Heart left ventricle (tissue), 16 donors: ENCODE measurements at regions not wholly inside any gene's neighbourhood (a gene's known extent, or its start where the extent isn't known, plus 50 kb on each side); places are given as distances from the start of the nearest gene placed in this dataset.

Source experiments
- ATAC-seq, 4 donors: fragments of 200-7000 bp; cut with Tn5 transposase; one replicate each; pipeline ENCODE4 v1.9.1; 2020 to 2022; ENCODE audit warnings: moderate library complexity in 4 of 4, mild to moderate bottlenecking in 3 of 4, moderate number of reproducible peaks in 1 of 4
- DNase-seq, 5 donors: peaks; one replicate each; pipeline ENCODE4 v3.0.0-alpha.2; 2020
- H3K27ac ChIP-seq, 12 donors: fragments of 200-600 bp; sonication (generic) in 4 of 12; one replicate each; pipeline versions ENCODE4 v1.5.0 to v1.8.0; 2016 to 2022; ENCODE audit warnings: mild to moderate bottlenecking in 2 of 12
- H3K27me3 ChIP-seq, 9 donors: fragments of 200-600 bp; sonication (generic) in 2 of 9; one replicate each; pipeline versions ENCODE4 v1.5.1 to v1.8.0; 2016 to 2022; ENCODE audit warnings: mild to moderate bottlenecking in 3 of 9
- H3K36me3 ChIP-seq, 9 donors: fragments of 200-600 bp; sonication (generic) in 2 of 9; one replicate each; pipeline versions ENCODE4 v1.5.0 to v1.8.0; 2018 to 2022; ENCODE audit warnings: mild to moderate bottlenecking in 2 of 9
- H3K4me1 ChIP-seq, 12 donors: fragments of 200-600 bp; sonication (generic) in 4 of 12; one replicate each; pipeline versions ENCODE4 v1.5.0 to v1.8.0; 2016 to 2022; ENCODE audit warnings: mild to moderate bottlenecking in 3 of 12
- H3K4me3 ChIP-seq, 12 donors: fragments of 200-600 bp; sonication (generic) in 4 of 12; one replicate each; pipeline versions ENCODE4 v1.5.0 to v1.8.0; 2017 to 2022; ENCODE audit warnings: mild to moderate bottlenecking in 9 of 12, moderate library complexity in 4 of 12
- H3K9me3 ChIP-seq, 12 donors: fragments of 200-600 bp; sonication (generic) in 4 of 12; one replicate each; pipeline versions ENCODE4 v1.5.0 to v1.8.0; 2016 to 2022; ENCODE audit warnings: mild to moderate bottlenecking in 1 of 12
- POLR2A ChIP-seq, 2 donors: fragments of 450-650 bp; IDR thresholded peaks; one replicate each; pipeline ENCODE4 v1.6.1; 2017; ENCODE audit warnings: antibody characterized with exemption in 2 of 2, mild to moderate bottlenecking in 2 of 2, moderate library complexity in 2 of 2
- WGBS, 4 donors: extraction: QIAGEN DNeasy Blood & Tissue Kit in 2 of 4; methylation state at CpG; one replicate each; pipeline versions ENCODE4 v1.1.5 to v1.1.7; 2013 to 2018; 5-methylcytosine and 5-hydroxymethylcytosine counted together
- intact Hi-C, 10 donors: fragments of 100-400 bp; cut with DNase I; formaldehyde crosslinking; loops; one replicate each; pipeline versions ENCODE4 v1.11.1 to v1.14.2; 2022
- TF ChIP-seq, protein P1 (sequence below), 12 donors: fragments of 200-600 bp; sonication (generic) in 4 of 12; IDR thresholded peaks; one replicate each; pipeline versions ENCODE4 v1.5.0 to v1.8.0; 2018 to 2022; ENCODE audit warnings: antibody characterized with exemption in 12 of 12, mild to moderate bottlenecking in 5 of 12
- donor health status: ischemic (EF 13 %, LVEDD 7.1; RV severe dilation, severe dysfunction).
- donor health status: healthy with polysubstance abuse.
- donor health status: DM: no; HTN: yes; CAD: no.
- donor health status: DM: no; HTN: no; CAD: no.
- donor health status: ischemic (EF 25% LVEDD 6.9; RV normal size, moderate dysfunction).
- donor health status: ischemic (EF 25% LVEDD 5.7; RV mildly dilated, moderate dysfunction).
- donor health status: healthy.
- donor health status: DM: yes; HTN: yes; CAD: no.
- donor health status: ischemic (EF 35%, LVEDD 5.7; RV mildly dilated, moderate dysfunction).
- donor health status: nonischemic (EF 11% LVEDD 7.7; RV severe dilation, severe dysfunction).
- donor health status: DM: yes; HTN: yes; CAD: no.
- donor health status: PGD.
- donor health status: ischemic (EF 29% LVEDD 5.4; RV normal size, mild dysfunction).
- donor health status: nonischemic (EF 23%, LVEDD 6.1; RV moderate dilation, normal function).

DNA sequence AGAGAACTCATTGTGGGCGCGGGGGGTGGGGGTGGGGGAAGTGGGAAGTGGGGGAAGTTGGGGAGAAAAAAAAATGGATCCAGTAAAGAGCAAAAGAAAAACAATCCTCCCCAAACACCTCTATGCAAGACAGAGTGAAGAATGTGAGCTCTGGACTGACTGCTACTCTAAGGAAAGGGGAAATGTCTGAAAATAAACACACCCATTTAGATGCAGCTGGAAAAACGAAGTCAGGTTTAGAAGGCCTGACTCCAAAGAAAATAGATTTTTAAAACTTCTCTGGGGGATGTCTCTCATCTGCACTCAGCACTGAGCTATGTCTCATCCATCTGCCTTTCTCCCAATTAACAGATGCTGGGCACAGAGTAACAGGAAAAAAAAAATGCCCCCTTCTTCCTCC is 904.4 kb downstream of the GALC start:
- intact Hi-C loops: no loop called here

DNA sequence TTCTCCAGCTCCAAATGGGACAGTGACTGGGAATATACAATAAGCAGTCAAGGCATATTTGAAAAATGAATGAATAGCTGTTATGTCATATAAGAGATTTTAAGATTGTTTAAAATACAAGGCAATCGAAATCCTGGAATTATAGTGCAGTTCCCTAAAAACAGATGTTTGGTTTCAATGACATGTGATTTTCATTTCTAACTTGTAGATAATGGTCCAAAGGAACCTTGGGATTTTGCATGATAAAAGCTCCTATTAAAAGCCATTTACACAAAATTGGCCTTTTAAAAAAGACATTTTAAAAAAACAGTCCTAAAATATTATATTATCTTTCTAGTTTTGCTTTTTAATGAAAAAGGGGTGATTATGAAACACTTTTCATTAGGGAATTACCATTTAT is 905.1 kb downstream of the GALC start:
- intact Hi-C loops: no loop called here
- Histone ChIP-seq H3K4me3 (no peak overlapping the region), H3K9me3 (no peaks in the 10 kb centered on the region), H3K27ac (peak overlapping the region in 4 of 12 donors; percentile 14 to 22 (median 16)), H3K36me3 (no peaks in the 10 kb centered on the region), H3K4me1 (no peaks in the 10 kb centered on the region), H3K27me3 (no peaks in the 10 kb centered on the region)
- ATAC-seq (peak in 1 of 4 donors; percentile 32), DNase-seq (no peak)
- WGBS, 4 donors: 44 to 54% (median 50%) methylated on average over 1 of the region's 1 CpG
- TF ChIP-seq, protein P1, sequence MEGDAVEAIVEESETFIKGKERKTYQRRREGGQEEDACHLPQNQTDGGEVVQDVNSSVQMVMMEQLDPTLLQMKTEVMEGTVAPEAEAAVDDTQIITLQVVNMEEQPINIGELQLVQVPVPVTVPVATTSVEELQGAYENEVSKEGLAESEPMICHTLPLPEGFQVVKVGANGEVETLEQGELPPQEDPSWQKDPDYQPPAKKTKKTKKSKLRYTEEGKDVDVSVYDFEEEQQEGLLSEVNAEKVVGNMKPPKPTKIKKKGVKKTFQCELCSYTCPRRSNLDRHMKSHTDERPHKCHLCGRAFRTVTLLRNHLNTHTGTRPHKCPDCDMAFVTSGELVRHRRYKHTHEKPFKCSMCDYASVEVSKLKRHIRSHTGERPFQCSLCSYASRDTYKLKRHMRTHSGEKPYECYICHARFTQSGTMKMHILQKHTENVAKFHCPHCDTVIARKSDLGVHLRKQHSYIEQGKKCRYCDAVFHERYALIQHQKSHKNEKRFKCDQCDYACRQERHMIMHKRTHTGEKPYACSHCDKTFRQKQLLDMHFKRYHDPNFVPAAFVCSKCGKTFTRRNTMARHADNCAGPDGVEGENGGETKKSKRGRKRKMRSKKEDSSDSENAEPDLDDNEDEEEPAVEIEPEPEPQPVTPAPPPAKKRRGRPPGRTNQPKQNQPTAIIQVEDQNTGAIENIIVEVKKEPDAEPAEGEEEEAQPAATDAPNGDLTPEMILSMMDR (IDR thresholded peaks at IDR 0.05): no peak
- TF ChIP-seq POLR2A (IDR thresholded peaks at IDR 0.05): no peak

More for the DNA sequence above, 904.4 kb downstream of the GALC start:
- WGBS, 4 donors: 27 to 40% (median 33%) methylated on average over 3 of the region's 3 CpGs
- ATAC-seq: peak in 3 of 4 donors; percentile 58 to 73 (median 61)
- TF ChIP-seq POLR2A (IDR thresholded peaks at IDR 0.05): no peak
- TF ChIP-seq, protein P1 (IDR thresholded peaks at IDR 0.05): no peak
- Histone ChIP-seq H3K4me3 (no peak overlapping the region), H3K27me3 (no peaks in the 10 kb centered on the region), H3K36me3 (no peaks in the 10 kb centered on the region), H3K27ac (peak overlapping the region in 4 of 12 donors; percentile 13 to 22 (median 15)), H3K4me1 (no peaks in the 10 kb centered on the region), H3K9me3 (no peaks in the 10 kb centered on the region)
- DNase-seq: no peak

DNA sequence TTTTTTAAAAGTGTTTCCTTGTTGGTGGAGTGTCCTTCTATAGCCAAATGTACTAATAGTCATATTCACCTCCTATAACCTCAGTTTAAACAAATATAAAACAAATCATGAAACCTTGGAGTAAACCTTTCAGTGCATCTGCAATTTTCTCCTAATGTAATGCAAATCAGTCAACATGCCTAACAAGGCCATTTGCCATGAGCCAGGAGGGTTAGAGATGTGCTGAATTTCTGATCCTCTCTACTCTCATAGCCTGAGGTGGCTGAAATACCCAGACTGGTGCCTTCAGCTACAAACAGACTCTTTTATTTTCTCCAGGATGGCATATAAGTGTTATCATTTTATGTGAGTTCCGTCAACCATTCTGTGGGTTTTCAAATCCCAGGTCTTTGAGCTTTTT is 908.1 kb downstream of the GALC start:
- Histone ChIP-seq H3K27ac (no peak overlapping the region), H3K9me3 (no peaks in the 10 kb centered on the region), H3K27me3 (no peaks in the 10 kb centered on the region), H3K4me1 (no peaks in the 10 kb centered on the region), H3K36me3 (no peaks in the 10 kb centered on the region), H3K4me3 (no peak overlapping the region)
- ATAC-seq (no peak), DNase-seq (no peak)
- WGBS, 4 donors: 87 to 100% (median 89%) methylated on average over 1 of the region's 1 CpG
- intact Hi-C loops: no loop called here
- no peak for TF ChIP-seq POLR2A (IDR thresholded peaks at IDR 0.05)
- TF ChIP-seq, protein P1 (IDR thresholded peaks at IDR 0.05): no peak

DNA sequence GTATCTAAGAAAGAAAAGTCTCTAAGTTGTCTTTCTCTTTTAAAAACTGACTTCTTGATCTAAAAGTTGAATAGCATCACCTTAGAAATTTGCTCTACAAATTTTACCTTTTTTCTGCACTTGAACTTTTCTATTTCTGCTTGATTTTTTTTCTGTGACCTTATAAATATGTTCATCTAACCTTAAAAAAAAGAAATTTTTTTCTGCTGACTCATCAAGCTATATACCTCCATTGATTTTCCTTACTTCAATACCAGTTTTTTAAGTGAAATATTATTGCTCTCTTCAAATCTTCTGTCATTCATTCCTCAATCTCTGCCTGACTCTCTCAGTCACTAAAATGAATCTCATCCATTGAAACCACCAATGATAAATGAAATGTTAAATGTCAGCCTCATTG is 910.1 kb downstream of the GALC start:
- no peaks in the 10 kb centered on the region for H3K9me3 ChIP-seq
- TF ChIP-seq, protein P1 (IDR thresholded peaks at IDR 0.05): no peak
- TF ChIP-seq POLR2A (IDR thresholded peaks at IDR 0.05): no peak
- intact Hi-C loops: no loop called here
- H3K27me3 ChIP-seq: no peaks in the 10 kb centered on the region
- H3K4me3 ChIP-seq: no peak overlapping the region
- ATAC-seq (no peak), DNase-seq (no peak)
- no peaks in the 10 kb centered on the region for H3K36me3 ChIP-seq
- H3K27ac ChIP-seq: no peak overlapping the region
- H3K4me1 ChIP-seq: no peaks in the 10 kb centered on the region
